Calu3 (cell line): ENCODE measurements at regions not wholly inside any gene's neighbourhood (a gene's known extent, or its start where the extent isn't known, plus 50 kb on each side); places are given as distances from the start of the nearest gene placed in this dataset.

Experiments used
- BruUV-seq: library from RNA; stranded (reverse); fragments of 400-500 nt; replicated peaks from 2 replicates; lab custom pipeline; 2021; lab: Mats Ljungman, UMichigan
- CTCF ChIA-PET: fragments of 300-600 bp; sonication (Branson Sonifier 250); formaldehyde crosslinking; loops from one replicate; lab custom pipeline; 2022; ENCODE audit warnings: antibody characterized with exemption; lab: Charles Lee
- DNase-seq: peaks from one replicate; pipeline ENCODE4 v3.0.0; 2022
- H3K27ac Mint-ChIP-seq: one replicate; pipeline ENCODE4 v1.8.0; 2022; ENCODE audit warnings: mixed read lengths; ENCODE audit not compliant: unreplicated experiment
- H3K27me3 Mint-ChIP-seq: one replicate; pipeline ENCODE4 v1.8.0; 2022; ENCODE audit warnings: mixed read lengths; ENCODE audit not compliant: unreplicated experiment
- H3K36me3 Mint-ChIP-seq: one replicate; pipeline ENCODE4 v1.8.0; 2022; ENCODE audit warnings: mild to moderate bottlenecking, moderate library complexity, mixed read lengths; ENCODE audit not compliant: insufficient read depth, unreplicated experiment
- H3K4me1 Mint-ChIP-seq: one replicate; pipeline ENCODE4 v1.8.0; 2022; ENCODE audit warnings: mild to moderate bottlenecking, low read depth, mixed read lengths; ENCODE audit not compliant: unreplicated experiment
- H3K4me3 Mint-ChIP-seq: one replicate; pipeline ENCODE4 v1.8.0; 2022; ENCODE audit warnings: mild to moderate bottlenecking, low read depth, moderate library complexity, mixed read lengths; ENCODE audit not compliant: unreplicated experiment
- H3K9me3 Mint-ChIP-seq: one replicate; pipeline ENCODE4 v1.8.0; 2022; ENCODE audit warnings: low read depth, mixed read lengths; ENCODE audit not compliant: unreplicated experiment
- intact Hi-C: fragments of 100-400 bp; cut with micrococcal nuclease; formaldehyde crosslinking; loops from one replicate; pipeline ENCODE4 v1.10.0; 2022; ENCODE audit not compliant: unreplicated experiment
- TF ChIP-seq, protein P1 (sequence below): fragments of 200-600 bp; IDR thresholded peaks from one replicate; pipeline ENCODE4 v1.8.0; 2022; ENCODE audit warnings: antibody characterized with exemption; ENCODE audit not compliant: unreplicated experiment

DNA sequence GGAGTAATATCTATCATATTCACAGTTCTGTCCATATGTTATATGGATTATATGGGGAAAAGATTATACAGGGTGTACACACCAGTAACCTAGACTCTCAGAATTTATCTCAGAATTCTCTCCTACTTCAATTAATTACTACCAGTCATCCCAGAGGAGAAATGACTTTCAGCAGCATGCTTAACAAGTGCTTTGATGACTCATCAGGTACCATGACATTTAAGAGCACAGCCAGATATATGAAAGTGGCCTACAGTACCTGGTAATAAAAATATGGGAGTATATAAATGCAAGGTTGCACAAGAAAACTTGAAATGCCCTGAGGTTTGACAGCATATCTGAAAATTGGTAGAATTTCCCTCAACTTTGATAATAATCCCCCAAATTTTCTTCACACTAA, 1273.0 kb downstream of the OTOL1 start:
- Mint-ChIP-seq H3K36me3 (no peaks in the 10 kb centered on the region), H3K27ac (no peak overlapping the region), H3K4me1 (no peaks in the 10 kb centered on the region), H3K4me3 (no peak overlapping the region), H3K27me3 (no peaks in the 10 kb centered on the region), H3K9me3 (peaks cover 7% of the 10 kb centered on the region)
- DNase-seq: no peak
- intact Hi-C loops: no loop called here
- CTCF ChIA-PET: no interaction called here
- TF ChIP-seq, protein P1, sequence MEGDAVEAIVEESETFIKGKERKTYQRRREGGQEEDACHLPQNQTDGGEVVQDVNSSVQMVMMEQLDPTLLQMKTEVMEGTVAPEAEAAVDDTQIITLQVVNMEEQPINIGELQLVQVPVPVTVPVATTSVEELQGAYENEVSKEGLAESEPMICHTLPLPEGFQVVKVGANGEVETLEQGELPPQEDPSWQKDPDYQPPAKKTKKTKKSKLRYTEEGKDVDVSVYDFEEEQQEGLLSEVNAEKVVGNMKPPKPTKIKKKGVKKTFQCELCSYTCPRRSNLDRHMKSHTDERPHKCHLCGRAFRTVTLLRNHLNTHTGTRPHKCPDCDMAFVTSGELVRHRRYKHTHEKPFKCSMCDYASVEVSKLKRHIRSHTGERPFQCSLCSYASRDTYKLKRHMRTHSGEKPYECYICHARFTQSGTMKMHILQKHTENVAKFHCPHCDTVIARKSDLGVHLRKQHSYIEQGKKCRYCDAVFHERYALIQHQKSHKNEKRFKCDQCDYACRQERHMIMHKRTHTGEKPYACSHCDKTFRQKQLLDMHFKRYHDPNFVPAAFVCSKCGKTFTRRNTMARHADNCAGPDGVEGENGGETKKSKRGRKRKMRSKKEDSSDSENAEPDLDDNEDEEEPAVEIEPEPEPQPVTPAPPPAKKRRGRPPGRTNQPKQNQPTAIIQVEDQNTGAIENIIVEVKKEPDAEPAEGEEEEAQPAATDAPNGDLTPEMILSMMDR: no peak
- BruUV-seq: no TSS peak

DNA sequence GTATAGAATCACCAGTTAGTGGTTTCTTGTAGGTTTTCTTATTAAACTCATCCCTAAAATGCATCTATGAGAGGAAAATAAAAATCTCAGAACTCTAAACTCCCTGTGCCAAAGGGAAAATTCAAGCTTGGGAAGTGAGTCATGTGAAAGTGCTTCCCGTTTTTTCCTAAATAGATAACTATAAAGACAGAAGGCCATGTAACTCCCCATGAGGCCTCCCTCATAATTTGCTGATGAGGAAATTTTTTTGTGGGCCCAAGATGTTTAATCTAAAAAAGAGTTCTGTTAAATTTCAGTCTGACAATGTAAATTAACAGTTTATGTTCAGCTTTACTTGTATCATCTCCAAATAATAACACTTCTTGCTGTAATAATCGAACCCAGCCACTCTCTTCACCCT, 1273.9 kb downstream of the OTOL1 start:
- TF ChIP-seq, protein P1: no peak
- Mint-ChIP-seq H3K27ac (no peak overlapping the region), H3K36me3 (no peaks in the 10 kb centered on the region), H3K27me3 (no peaks in the 10 kb centered on the region), H3K4me1 (no peaks in the 10 kb centered on the region), H3K4me3 (no peak overlapping the region), H3K9me3 (peaks cover 5% of the 10 kb centered on the region)
- BruUV-seq: no TSS peak
- DNase-seq: no peak
- CTCF ChIA-PET: no interaction called here
- intact Hi-C loops: no loop called here

DNA sequence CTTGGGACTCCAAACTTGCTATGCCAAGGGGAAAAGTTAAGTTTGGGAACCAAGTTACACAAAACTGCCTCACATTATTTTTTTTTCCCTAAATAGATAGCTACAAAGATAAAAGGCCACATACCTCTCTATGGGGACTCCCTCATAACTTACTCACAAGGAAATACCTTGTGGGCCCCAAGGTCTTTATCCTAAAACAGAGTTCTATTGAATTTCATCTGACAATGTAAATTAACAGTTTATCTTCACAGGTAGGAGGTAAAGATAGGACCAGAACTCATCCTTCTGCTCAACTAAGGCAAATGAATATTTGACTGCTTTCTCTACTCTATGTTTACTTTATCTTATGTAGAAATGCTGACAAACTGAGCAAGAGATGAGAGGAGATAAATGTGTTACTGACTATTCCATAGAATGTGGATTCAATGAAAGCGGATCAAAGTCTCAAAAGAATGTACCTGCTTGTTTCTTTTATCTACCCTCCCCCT, 1278.0 kb downstream of the OTOL1 start:
- H3K4me3 Mint-ChIP-seq: no peak overlapping the region
- no peak for DNase-seq
- no peak overlapping the region for H3K27ac Mint-ChIP-seq
- CTCF ChIA-PET: no interaction called here
- TF ChIP-seq, protein P1: no peak
- no peaks in the 10 kb centered on the region for H3K9me3 Mint-ChIP-seq
- H3K27me3 Mint-ChIP-seq: no peaks in the 10 kb centered on the region
- H3K4me1 Mint-ChIP-seq: no peaks in the 10 kb centered on the region
- H3K36me3 Mint-ChIP-seq: no peaks in the 10 kb centered on the region
- intact Hi-C loops: loop anchor here (5.0 kb wide), 2 partner anchors 268 to 1212 kb away; no protein-coding TSS in a partner anchor
- BruUV-seq: no TSS peak

DNA sequence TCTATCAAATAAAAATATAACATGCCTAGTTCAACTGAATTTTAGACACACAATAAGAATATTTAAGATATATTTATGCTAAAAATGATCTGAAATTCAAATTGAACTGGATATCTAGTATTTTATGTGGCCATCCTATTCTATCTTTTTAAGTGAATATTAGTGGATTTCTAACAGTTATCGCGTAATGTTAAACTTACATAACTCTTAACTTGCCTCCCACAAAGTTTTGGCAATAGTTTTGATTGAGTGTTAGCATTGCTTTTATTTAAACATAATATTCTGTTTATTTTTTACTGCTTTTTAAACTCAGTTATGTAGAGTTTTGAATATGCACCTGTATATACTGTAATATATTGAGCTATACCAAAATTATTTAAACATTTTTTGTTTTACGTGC, 1279.5 kb downstream of the OTOL1 start:
- BruUV-seq: no TSS peak
- Mint-ChIP-seq H3K27me3 (no peaks in the 10 kb centered on the region), H3K4me3 (no peak overlapping the region), H3K4me1 (no peaks in the 10 kb centered on the region), H3K9me3 (no peaks in the 10 kb centered on the region), H3K27ac (no peak overlapping the region), H3K36me3 (no peaks in the 10 kb centered on the region)
- DNase-seq: no peak
- TF ChIP-seq, protein P1: no peak
- intact Hi-C loops: loop anchor here (5.0 kb wide), 2 partner anchors 266 to 1214 kb away; no protein-coding TSS in a partner anchor
- CTCF ChIA-PET: no interaction called here
